OCI-M1 (cell line): ENCODE measurements at regions not wholly inside any gene's neighbourhood (a gene's known extent, or its start where the extent isn't known, plus 50 kb on each side); places are given as distances from the start of the nearest gene placed in this dataset.

ENCODE experiments used
- DNase-seq: peaks from one replicate; lab custom pipeline; 2025; lab: John Stamatoyannopoulos, UW

GRCh38 chr5:124839371-124839998, 93.0 kb upstream of the ZNF608 start:
- DNase-seq, result no peak

- DNase-seq, result no peak
Observed at GRCh38 chr5:124841829-124842712, 95.6 kb upstream of the ZNF608 start.

- no peak for DNase-seq
Observed at GRCh38 chr5:124842725-124843595, 96.5 kb upstream of the ZNF608 start.

- no peak for DNase-seq
Observed at GRCh38 chr5:124843596-124843899, 97.1 kb upstream of the ZNF608 start.

- DNase-seq, result no peak
Observed at GRCh38 chr5:124844371-124844920, 98.0 kb upstream of the ZNF608 start.

- no peak for DNase-seq
Observed at GRCh38 chr5:124847907-124848306, 101.5 kb upstream of the ZNF608 start.

GRCh38 chr5:124849774-124850173, 103.3 kb upstream of the ZNF608 start:
- DNase-seq, result no peak

- DNase-seq, result no peak
Observed at GRCh38 chr5:124856726-124857125, 110.3 kb upstream of the ZNF608 start.

GRCh38 chr5:124858612-124859011, 112.2 kb upstream of the ZNF608 start:
- no peak for DNase-seq

GRCh38 chr5:124859027-124859426, 112.6 kb upstream of the ZNF608 start:
- DNase-seq, result no peak

GRCh38 chr5:124859556-124860290, 113.3 kb upstream of the ZNF608 start:
- DNase-seq, result no peak

- no peak for DNase-seq
Observed at GRCh38 chr5:124860291-124860655, 113.8 kb upstream of the ZNF608 start.

GRCh38 chr5:124865066-124865465, 118.6 kb upstream of the ZNF608 start:
- no peak for DNase-seq

GRCh38 chr5:124865603-124866354, 119.3 kb upstream of the ZNF608 start:
- no peak for DNase-seq

GRCh38 chr5:124866355-124867136, 120.1 kb upstream of the ZNF608 start:
- no peak for DNase-seq

- DNase-seq, result no peak
Observed at GRCh38 chr5:124867137-124867704, 120.8 kb upstream of the ZNF608 start.

GRCh38 chr5:124868676-124869075, 122.2 kb upstream of the ZNF608 start:
- no peak for DNase-seq

- no peak for DNase-seq
Observed at GRCh38 chr5:124869426-124870033, 123.1 kb upstream of the ZNF608 start.

- DNase-seq, result no peak
Observed at GRCh38 chr5:124870070-124870469, 123.6 kb upstream of the ZNF608 start.
